ENCODE measurements at regions not wholly inside any gene's neighbourhood (a gene's known extent, or its start where the extent isn't known, plus 50 kb on each side); places are given as distances from the start of the nearest gene placed in this dataset.
A peak's percentile ranks its signal among the peaks of the same experiment; 100 is the strongest.
"Not testable (repeated sequence)": the region's sequence is repeated elsewhere in the genome, so short reads cannot be mapped to it uniquely, and the experiment has no call there.

GRCh38 chr2:84288293-84288692 is 170.8 kb downstream of the SUCLG1 start:
- DNase-seq, result no peak

GRCh38 chr2:84286878-84287277 is 172.2 kb downstream of the SUCLG1 start:
- DNase-seq, result no peak

GRCh38 chr2:84285056-84285747 is 173.9 kb downstream of the SUCLG1 start:
- DNase-seq, result no peak

GRCh38 chr2:84283506-84283905 is 175.6 kb downstream of the SUCLG1 start:
- no peak for DNase-seq

GRCh38 chr2:84281510-84281909 is 177.6 kb downstream of the SUCLG1 start:
- DNase-seq, result no peak

- no peak for DNase-seq
Measured at GRCh38 chr2:84280873-84281272, 178.2 kb downstream of the SUCLG1 start.

GRCh38 chr2:84278386-84278785 is 180.7 kb downstream of the SUCLG1 start:
- DNase-seq, result no peak

GRCh38 chr2:84276590-84277255 is 182.4 kb downstream of the SUCLG1 start:
- DNase-seq, result no peak

- no peak for DNase-seq
Measured at GRCh38 chr2:84273406-84273805, 185.7 kb downstream of the SUCLG1 start.

GRCh38 chr2:84271977-84272376 is 187.1 kb downstream of the SUCLG1 start:
- DNase-seq, result no peak

- peak; percentile 12 for DNase-seq
Measured at GRCh38 chr2:84257831-84258230, 201.2 kb downstream of the SUCLG1 start.

- DNase-seq, result no peak
Measured at GRCh38 chr2:84251651-84252302, 207.3 kb downstream of the SUCLG1 start.

GRCh38 chr2:84249140-84249539 is 209.9 kb downstream of the SUCLG1 start:
- no peak for DNase-seq

GRCh38 chr2:84247532-84247931 is 211.5 kb downstream of the SUCLG1 start:
- no peak for DNase-seq

- DNase-seq, result no peak
Measured at GRCh38 chr2:84243788-84244733, 215.0 kb downstream of the SUCLG1 start.

- DNase-seq, result no peak
Measured at GRCh38 chr2:84238907-84239306, 220.2 kb downstream of the SUCLG1 start.

GRCh38 chr2:84236288-84236687 is 222.8 kb downstream of the SUCLG1 start:
- DNase-seq, result no peak

GRCh38 chr2:84234103-84234502 is 225.0 kb downstream of the SUCLG1 start:
- no peak for DNase-seq

- DNase-seq, result no peak
Measured at GRCh38 chr2:84231478-84231877, 227.6 kb downstream of the SUCLG1 start.

- no peak for DNase-seq
Measured at GRCh38 chr2:84224121-84224520, 235.0 kb downstream of the SUCLG1 start.

- no peak for DNase-seq
Measured at GRCh38 chr2:84223191-84223590, 235.9 kb downstream of the SUCLG1 start.

GRCh38 chr2:84221102-84221501 is 238.0 kb downstream of the SUCLG1 start:
- not testable (repeated sequence) for DNase-seq

Measured in left kidney (tissue), 1 donor.